ENCODE measurements at regions not wholly inside any gene's neighbourhood (a gene's known extent, or its start where the extent isn't known, plus 50 kb on each side); places are given as distances from the start of the nearest gene placed in this dataset.

DNA sequence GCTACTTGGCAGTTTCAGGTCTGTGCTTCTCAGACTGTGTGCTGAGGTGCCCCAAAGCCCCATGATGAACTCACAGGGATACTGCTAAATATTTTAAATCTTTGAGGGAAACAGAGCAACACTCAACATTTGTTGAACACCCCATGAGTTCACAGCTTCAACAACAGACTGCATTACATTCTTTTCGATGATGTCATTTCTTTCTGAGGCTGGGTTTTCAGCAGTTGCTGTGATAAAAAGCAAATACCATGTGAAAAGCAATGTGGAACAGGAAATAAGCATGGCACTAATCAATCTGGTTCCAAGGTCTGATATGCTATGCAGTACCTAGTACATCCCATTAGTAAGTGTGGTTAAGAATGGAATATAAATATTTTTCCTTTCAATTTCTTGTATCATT is 82.7 kb downstream of the RPL27A start:
- no peaks in the 10 kb centered on the region for H3K36me3 ChIP-seq (ENCODE audit: low read length)
- H3K9ac ChIP-seq (ENCODE audit: low read length) = no peak overlapping the region
- H3K79me2 ChIP-seq (ENCODE audit: insufficient read depth, low read length) = no peaks in the 10 kb centered on the region
- H3K9me3 ChIP-seq (ENCODE audit: insufficient read depth, low read length) = no peaks in the 10 kb centered on the region
- H3K4me3 ChIP-seq (ENCODE audit: insufficient read depth, low read length, poor library complexity, severe bottlenecking) = no peak overlapping the region
- TF ChIP-seq, protein P1, sequence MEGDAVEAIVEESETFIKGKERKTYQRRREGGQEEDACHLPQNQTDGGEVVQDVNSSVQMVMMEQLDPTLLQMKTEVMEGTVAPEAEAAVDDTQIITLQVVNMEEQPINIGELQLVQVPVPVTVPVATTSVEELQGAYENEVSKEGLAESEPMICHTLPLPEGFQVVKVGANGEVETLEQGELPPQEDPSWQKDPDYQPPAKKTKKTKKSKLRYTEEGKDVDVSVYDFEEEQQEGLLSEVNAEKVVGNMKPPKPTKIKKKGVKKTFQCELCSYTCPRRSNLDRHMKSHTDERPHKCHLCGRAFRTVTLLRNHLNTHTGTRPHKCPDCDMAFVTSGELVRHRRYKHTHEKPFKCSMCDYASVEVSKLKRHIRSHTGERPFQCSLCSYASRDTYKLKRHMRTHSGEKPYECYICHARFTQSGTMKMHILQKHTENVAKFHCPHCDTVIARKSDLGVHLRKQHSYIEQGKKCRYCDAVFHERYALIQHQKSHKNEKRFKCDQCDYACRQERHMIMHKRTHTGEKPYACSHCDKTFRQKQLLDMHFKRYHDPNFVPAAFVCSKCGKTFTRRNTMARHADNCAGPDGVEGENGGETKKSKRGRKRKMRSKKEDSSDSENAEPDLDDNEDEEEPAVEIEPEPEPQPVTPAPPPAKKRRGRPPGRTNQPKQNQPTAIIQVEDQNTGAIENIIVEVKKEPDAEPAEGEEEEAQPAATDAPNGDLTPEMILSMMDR (IDR thresholded peaks at IDR 0.05; ENCODE audit: insufficient read depth, low read length, poor library complexity, severe bottlenecking) = no peak
- no peak for TF ChIP-seq EZH2phosphoT487 (conservative IDR thresholded peaks at IDR 0.05; ENCODE audit: low read length)
- no peaks in the 10 kb centered on the region for H4K20me1 ChIP-seq (ENCODE audit: low read depth, low read length)
- no peak overlapping the region for H3K4me2 ChIP-seq (ENCODE audit: low read depth, low read length, poor library complexity, severe bottlenecking)
- no peaks in the 10 kb centered on the region for H3K27me3 ChIP-seq (ENCODE audit: low read length)
- H2AFZ ChIP-seq (ENCODE audit: low read depth, low read length, severe bottlenecking) = no peak overlapping the region
- H3K27ac ChIP-seq (ENCODE audit: low read depth, low read length) = no peak overlapping the region
- H3K9me2 ChIP-seq (replicated peaks; ENCODE audit: insufficient read depth, low read length) = no peaks in the 10 kb centered on the region
- H3F3A ChIP-seq (ENCODE audit: insufficient read depth) = no peaks in the 10 kb centered on the region

DNA sequence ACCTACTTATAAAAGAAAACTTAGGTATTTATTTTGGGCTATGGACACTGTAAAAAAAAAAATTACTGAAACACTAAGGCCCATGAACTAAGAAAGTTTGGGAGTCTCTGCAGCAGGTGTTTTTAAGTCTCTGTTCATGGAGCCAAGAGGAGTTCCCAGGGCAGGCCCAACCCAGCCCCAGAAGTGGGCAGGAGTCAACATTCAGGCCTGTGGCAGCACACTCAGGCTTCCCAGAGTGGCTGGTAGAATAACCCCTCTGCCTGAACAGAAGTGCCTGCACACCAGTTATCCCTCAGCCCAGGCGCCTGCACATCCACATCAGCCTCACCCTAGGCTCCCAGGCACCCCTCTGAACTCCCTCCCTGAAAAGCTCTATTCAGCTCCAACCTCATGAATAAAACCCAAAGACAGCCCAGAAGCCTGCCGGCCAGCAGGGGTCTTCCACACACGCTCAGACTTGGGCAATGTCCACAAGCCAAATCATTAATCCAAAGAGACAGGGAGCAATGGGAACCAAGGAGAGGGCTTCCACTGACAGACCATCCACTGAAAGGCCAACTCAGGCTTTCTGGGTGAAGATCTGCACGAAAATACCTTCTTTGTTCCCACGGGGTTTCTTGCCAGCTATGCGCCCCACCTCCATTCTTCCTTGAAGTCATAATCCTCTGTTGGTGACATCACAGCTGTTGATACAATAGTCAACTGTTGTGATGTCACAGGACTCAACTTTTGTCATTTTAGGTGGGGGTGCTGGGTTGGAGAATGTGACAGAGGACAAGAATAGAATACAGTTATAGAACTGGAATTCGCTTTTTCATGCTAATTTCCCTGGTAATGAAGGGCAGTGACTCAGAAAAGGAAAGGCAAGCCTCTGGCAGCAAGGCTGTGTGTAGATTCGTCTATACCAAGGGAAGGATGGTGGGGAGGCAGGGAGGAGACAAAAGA is 83.7 kb downstream of the RPL27A start:
- H3K9me3 ChIP-seq (ENCODE audit: insufficient read depth, low read length) = no peaks in the 10 kb centered on the region
- no peak overlapping the region for H3K27ac ChIP-seq (ENCODE audit: low read depth, low read length)
- TF ChIP-seq EZH2phosphoT487 (conservative IDR thresholded peaks at IDR 0.05; ENCODE audit: low read length) = no peak
- TF ChIP-seq, protein P1 (IDR thresholded peaks at IDR 0.05; ENCODE audit: insufficient read depth, low read length, poor library complexity, severe bottlenecking) = no peak

DNA sequence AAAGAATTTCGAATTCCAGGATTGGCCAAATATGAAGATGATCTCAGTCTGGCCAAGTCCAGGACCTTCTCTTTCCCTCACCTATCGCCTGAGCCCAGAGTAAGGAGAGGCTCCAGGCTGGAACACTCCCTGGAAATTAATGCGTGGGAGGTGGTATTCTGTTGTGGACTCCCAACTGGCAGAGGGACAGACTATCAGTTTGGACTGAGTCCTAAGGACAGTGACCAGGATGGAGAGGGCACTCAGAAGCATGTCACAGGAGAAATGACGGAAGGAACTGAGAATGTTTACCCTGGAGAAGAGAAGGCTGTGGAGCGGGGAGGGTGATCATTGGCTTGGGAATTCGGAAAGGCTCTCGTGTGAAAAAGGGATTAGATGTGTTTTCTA is 84.4 kb downstream of the RPL27A start:
- H3K9me2 ChIP-seq (replicated peaks; ENCODE audit: insufficient read depth, low read length) = no peaks in the 10 kb centered on the region
- H3K36me3 ChIP-seq (ENCODE audit: low read length) = no peaks in the 10 kb centered on the region
- H3K4me3 ChIP-seq (ENCODE audit: insufficient read depth, low read length, poor library complexity, severe bottlenecking) = no peak overlapping the region
- H3K9me3 ChIP-seq (ENCODE audit: insufficient read depth, low read length) = no peaks in the 10 kb centered on the region
- H3K4me2 ChIP-seq (ENCODE audit: low read depth, low read length, poor library complexity, severe bottlenecking) = no peak overlapping the region
- no peak overlapping the region for H3K27ac ChIP-seq (ENCODE audit: low read depth, low read length)
- H4K20me1 ChIP-seq (ENCODE audit: low read depth, low read length) = no peaks in the 10 kb centered on the region
- no peak overlapping the region for H3K9ac ChIP-seq (ENCODE audit: low read length)
- TF ChIP-seq, protein P1 (IDR thresholded peaks at IDR 0.05; ENCODE audit: insufficient read depth, low read length, poor library complexity, severe bottlenecking) = no peak
- no peak for TF ChIP-seq EZH2phosphoT487 (conservative IDR thresholded peaks at IDR 0.05; ENCODE audit: low read length)
- H3F3A ChIP-seq (ENCODE audit: insufficient read depth) = no peaks in the 10 kb centered on the region
- no peak overlapping the region for H2AFZ ChIP-seq (ENCODE audit: low read depth, low read length, severe bottlenecking)
- no peaks in the 10 kb centered on the region for H3K79me2 ChIP-seq (ENCODE audit: insufficient read depth, low read length)
- H3K27me3 ChIP-seq (ENCODE audit: low read length) = no peaks in the 10 kb centered on the region

More for the DNA sequence above, 83.7 kb downstream of the RPL27A start:
- H3K9me2 ChIP-seq (replicated peaks; ENCODE audit: insufficient read depth, low read length) = no peaks in the 10 kb centered on the region
- no peak overlapping the region for H2AFZ ChIP-seq (ENCODE audit: low read depth, low read length, severe bottlenecking)
- no peaks in the 10 kb centered on the region for H3K27me3 ChIP-seq (ENCODE audit: low read length)
- no peaks in the 10 kb centered on the region for H3F3A ChIP-seq (ENCODE audit: insufficient read depth)
- H3K4me2 ChIP-seq (ENCODE audit: low read depth, low read length, poor library complexity, severe bottlenecking) = no peak overlapping the region
- H3K36me3 ChIP-seq (ENCODE audit: low read length) = no peaks in the 10 kb centered on the region
- H3K79me2 ChIP-seq (ENCODE audit: insufficient read depth, low read length) = no peaks in the 10 kb centered on the region
- H3K4me3 ChIP-seq (ENCODE audit: insufficient read depth, low read length, poor library complexity, severe bottlenecking) = no peak overlapping the region
- H3K9ac ChIP-seq (ENCODE audit: low read length) = no peak overlapping the region
- H4K20me1 ChIP-seq (ENCODE audit: low read depth, low read length) = no peaks in the 10 kb centered on the region
